ENCODE measurements at regions not wholly inside any gene's neighbourhood (a gene's known extent, or its start where the extent isn't known, plus 50 kb on each side); places are given as distances from the start of the nearest gene placed in this dataset.
"Not testable (repeated sequence)": the region's sequence is repeated elsewhere in the genome, so short reads cannot be mapped to it uniquely, and the experiment has no call there.

GRCh38 chr6:158881884-158882283, 62.7 kb upstream of the EZR start:
- DNase-seq (ENCODE audit: low spot score), result not testable (repeated sequence)

DNA sequence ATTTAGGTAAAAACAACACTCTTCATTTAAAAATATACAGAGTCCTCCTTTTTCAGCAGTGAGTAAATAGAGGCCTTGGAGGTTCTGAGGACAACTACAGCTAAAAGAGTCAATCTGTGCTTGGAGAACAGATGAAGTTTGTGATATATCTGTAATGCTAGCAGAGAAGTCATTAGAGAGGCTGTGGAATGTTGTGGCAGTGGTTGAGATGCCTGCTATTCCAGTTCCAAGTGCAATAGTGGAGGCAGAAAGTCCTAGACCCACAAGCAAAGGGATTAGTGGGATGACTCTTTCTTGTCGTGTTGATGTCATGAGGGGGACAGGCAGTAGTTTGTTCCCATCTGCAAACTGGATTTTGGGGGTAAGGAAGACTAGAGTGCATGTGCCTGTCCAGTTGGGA, 62.1 kb upstream of the EZR start:
- not testable (repeated sequence) for DNase-seq (ENCODE audit: low spot score)

DNA sequence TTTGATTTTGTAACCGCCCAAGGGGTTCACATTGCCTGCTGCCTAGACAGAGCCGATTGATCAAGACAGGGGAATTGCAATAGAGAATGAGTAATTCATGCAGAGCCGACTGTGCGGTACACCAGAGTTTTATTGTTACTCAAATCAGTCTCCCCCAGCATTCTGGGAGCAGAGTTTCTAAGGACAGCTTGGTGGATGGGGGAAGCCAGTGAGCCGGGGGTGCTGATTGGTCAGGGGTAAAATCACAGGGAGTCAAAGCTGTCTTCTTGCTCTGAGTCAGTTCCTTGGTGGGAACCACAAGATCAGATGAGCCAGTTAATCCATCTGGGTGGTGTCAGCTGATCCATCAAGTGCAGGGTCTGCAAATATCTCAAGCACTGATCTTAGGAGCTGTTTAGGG, 60.0 kb upstream of the EZR start:
- no peak for DNase-seq (ENCODE audit: low spot score)

- no peak for DNase-seq (ENCODE audit: low spot score)
Measured at GRCh38 chr6:158877716-158878115, 58.5 kb upstream of the EZR start.

DNA sequence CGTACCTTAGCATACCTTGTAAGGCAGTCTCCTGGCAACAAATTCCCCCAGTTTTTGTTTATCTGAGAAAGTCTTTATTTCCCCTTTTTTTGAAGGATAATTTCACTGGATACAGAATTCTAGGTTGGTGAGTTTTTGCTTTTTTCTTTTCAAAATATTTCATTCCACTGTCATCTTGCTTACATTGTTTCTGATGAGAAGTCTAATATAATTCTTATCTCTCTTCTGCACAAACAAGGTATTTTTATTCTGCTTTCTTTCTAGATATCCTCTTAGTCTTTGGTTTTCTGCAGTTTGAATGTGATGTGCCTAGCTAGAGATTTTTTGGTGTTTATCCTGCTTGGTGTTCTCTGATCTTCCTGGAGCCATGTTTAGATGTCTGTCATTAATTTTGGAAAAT, 57.7 kb upstream of the EZR start:
- no peak for DNase-seq (ENCODE audit: low spot score)

GRCh38 chr6:158870649-158870957, 51.4 kb upstream of the EZR start:
- DNase-seq (ENCODE audit: low spot score), result no peak

DNA sequence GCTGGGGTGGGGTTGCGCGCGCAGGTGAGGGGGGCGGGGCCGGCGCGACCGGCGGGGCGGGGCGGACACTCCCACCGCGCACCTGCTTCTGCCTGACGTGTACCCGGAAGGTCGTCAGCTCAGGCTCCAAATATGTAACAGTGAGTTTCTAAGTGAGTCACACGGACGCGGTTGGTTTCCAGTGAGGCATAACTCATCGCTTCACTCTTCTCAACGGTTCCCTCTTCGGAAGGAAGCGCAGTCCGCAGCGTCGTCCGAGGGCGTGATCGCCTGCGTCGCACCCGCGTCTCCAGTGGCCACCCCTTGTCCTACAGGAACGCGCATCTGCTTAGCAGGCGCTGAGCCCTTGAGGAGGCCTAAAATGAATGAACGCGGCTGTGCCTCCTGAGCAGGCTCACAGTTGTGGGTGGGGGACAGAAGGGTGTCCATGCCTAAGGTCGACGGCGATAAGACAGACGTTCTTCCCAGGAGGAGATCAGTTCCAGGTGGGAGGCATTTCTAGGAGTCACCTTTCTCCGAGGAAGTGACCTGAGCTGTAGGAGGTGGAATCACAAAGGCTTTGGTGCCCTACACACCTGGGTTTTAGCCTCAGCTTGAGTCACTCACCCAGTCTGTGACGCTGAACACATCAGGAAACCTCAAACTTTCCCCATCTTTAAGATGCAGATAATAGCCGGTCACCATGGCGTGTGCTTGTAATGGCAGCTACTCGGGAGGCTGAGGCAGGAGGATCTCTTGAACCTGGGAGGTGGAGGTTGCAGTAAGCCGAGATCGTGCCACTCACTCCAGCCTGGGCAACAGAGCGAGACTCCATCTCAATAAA, 50.9 kb upstream of the EZR start:
- DNase-seq (ENCODE audit: low spot score), result peak; percentile 93

GRCh38 chr6:158868890-158869825, 50.0 kb upstream of the EZR start:
- DNase-seq (ENCODE audit: low spot score), result no peak

Data from COLO829 (cell line).